GM12892 (cell line): ENCODE measurements at regions not wholly inside any gene's neighbourhood (a gene's known extent, or its start where the extent isn't known, plus 50 kb on each side); places are given as distances from the start of the nearest gene placed in this dataset.

Experiments
- DNase-seq: peaks from one replicate; pipeline ENCODE4 v3.0.0; 2011; ENCODE audit not compliant: insufficient read length
- FAIRE-seq: peaks from 2 replicates; lab custom pipeline; 2011; peaks lifted over from hg19 to GRCh38; lab: Jason Lieb, UNC
- POLR2A ChIP-seq: IDR thresholded peaks from 2 replicates; pipeline ENCODE4 v1.6.1; 2011; ENCODE audit warnings: low read depth, low read length, control low read depth
- POLR2AphosphoS5 ChIP-seq: IDR thresholded peaks from 2 replicates; pipeline ENCODE4 v1.6.1; 2011; ENCODE audit warnings: low read depth, low read length, control low read depth
- TAF1 ChIP-seq: IDR thresholded peaks from 2 replicates; pipeline ENCODE4 v1.6.1; 2011; ENCODE audit warnings: low read depth, mild to moderate bottlenecking, control low read depth, low read length, borderline replicate concordance

- no peak for FAIRE-seq
- TF ChIP-seq POLR2A (no peak), TAF1 (no peak), POLR2AphosphoS5 (no peak)
- no peak for DNase-seq
These were observed 94.3 kb downstream of the PSMG1 start for GRCh38 chr21:39088831-39089380.

GRCh38 chr21:39088031-39088370 is 95.2 kb downstream of the PSMG1 start:
- DNase-seq (no peak), FAIRE-seq (no peak)
- TF ChIP-seq POLR2A, result no peak
- no peak for TF ChIP-seq POLR2AphosphoS5

- DNase-seq (no peak), FAIRE-seq (no peak)
- TF ChIP-seq POLR2A, result no peak
- TF ChIP-seq POLR2AphosphoS5, result no peak
- TF ChIP-seq TAF1, result no peak
These were observed 95.8 kb downstream of the PSMG1 start for GRCh38 chr21:39087238-39088030.

- TF ChIP-seq POLR2A (no peak), TAF1 (no peak), POLR2AphosphoS5 (no peak)
- DNase-seq (no peak), FAIRE-seq (no peak)
These were observed 96.7 kb downstream of the PSMG1 start for GRCh38 chr21:39086547-39086946.

- DNase-seq (no peak), FAIRE-seq (no peak)
- no peak for TF ChIP-seq TAF1
- no peak for TF ChIP-seq POLR2A
- TF ChIP-seq POLR2AphosphoS5, result no peak
These were observed 97.3 kb downstream of the PSMG1 start for GRCh38 chr21:39085843-39086405.

- FAIRE-seq, result no peak
- TF ChIP-seq TAF1, result no peak
- no peak for TF ChIP-seq POLR2A
- no peak for TF ChIP-seq POLR2AphosphoS5
- no peak for DNase-seq
These were observed 98.1 kb downstream of the PSMG1 start for GRCh38 chr21:39084979-39085729.

- TF ChIP-seq POLR2AphosphoS5 (no peak), POLR2A (no peak), TAF1 (no peak)
- FAIRE-seq (no peak), DNase-seq (no peak)
These were observed 99.2 kb downstream of the PSMG1 start for GRCh38 chr21:39084073-39084472.

GRCh38 chr21:39083377-39084008 is 99.8 kb downstream of the PSMG1 start:
- FAIRE-seq (no peak), DNase-seq (no peak)
- TF ChIP-seq POLR2AphosphoS5 (no peak), POLR2A (no peak), TAF1 (no peak)

GRCh38 chr21:39082656-39083376 is 100.4 kb downstream of the PSMG1 start:
- TF ChIP-seq POLR2AphosphoS5 (no peak), TAF1 (no peak), POLR2A (no peak)
- no peak for DNase-seq
- FAIRE-seq, result no peak

- FAIRE-seq, result no peak
- TF ChIP-seq POLR2AphosphoS5 (no peak), POLR2A (no peak), TAF1 (no peak)
These were observed 102.9 kb downstream of the PSMG1 start for GRCh38 chr21:39080366-39080765.

GRCh38 chr21:39079617-39080016 is 103.6 kb downstream of the PSMG1 start:
- no peak for FAIRE-seq
- TF ChIP-seq POLR2A (no peak), POLR2AphosphoS5 (no peak), TAF1 (no peak)
- no peak for DNase-seq

More at GRCh38 chr21:39080366-39080765, 102.9 kb downstream of the PSMG1 start:
- DNase-seq, result no peak
